Activated CD8-positive, alpha-beta T cell treated with anti-CD3 and anti-CD28 coated beads, Interleukin-2, amount 10 ng/mL, durations not matched to agents 7 days and 5 days (primary cell): ENCODE measurements at regions not wholly inside any gene's neighbourhood (a gene's known extent, or its start where the extent isn't known, plus 50 kb on each side); places are given as distances from the start of the nearest gene placed in this dataset.
"Not testable (repeated sequence)": the region's sequence is repeated elsewhere in the genome, so short reads cannot be mapped to it uniquely, and the experiment has no call there.

Experiments used
- ATAC-seq: fragments of 150-1000 bp; cut with Tn5 transposase; one replicate; pipeline ENCODE4 v1.10.0; 2021; ENCODE audit warnings: moderate library complexity
- CTCF ChIA-PET: fragments of 350-600 bp; sonication (Branson Sonifier 250); formaldehyde crosslinking; loops from one replicate; lab custom pipeline; 2021; ENCODE audit warnings: antibody characterized with exemption; lab: Charles Lee
- POLR2A ChIA-PET: fragments of 350-600 bp; sonication (Branson Sonifier 250); formaldehyde crosslinking; loops from one replicate; lab custom pipeline; 2021; ENCODE audit warnings: antibody characterized with exemption; lab: Charles Lee
- DNase-seq: peaks from one replicate; pipeline ENCODE4 v3.0.0-alpha.2; 2020
- H3K27ac Mint-ChIP-seq: one replicate; pipeline ENCODE4 v1.8.0; 2021; ENCODE audit warnings: mild to moderate bottlenecking, mixed read lengths
- H3K27me3 Mint-ChIP-seq: one replicate; pipeline ENCODE4 v1.8.0; 2021; ENCODE audit warnings: low read depth, mixed read lengths
- H3K36me3 Mint-ChIP-seq: one replicate; pipeline ENCODE4 v1.8.0; 2021; ENCODE audit warnings: low read depth, mixed read lengths
- H3K4me1 Mint-ChIP-seq: one replicate; pipeline ENCODE4 v1.8.0; 2021; ENCODE audit warnings: low read depth, mixed read lengths
- H3K4me3 Mint-ChIP-seq: one replicate; pipeline ENCODE4 v1.8.0; 2021; ENCODE audit warnings: mild to moderate bottlenecking, mixed read lengths
- H3K9me3 Mint-ChIP-seq: one replicate; pipeline ENCODE4 v1.8.0; 2022; ENCODE audit warnings: mixed read lengths; ENCODE audit not compliant: insufficient read depth

DNA sequence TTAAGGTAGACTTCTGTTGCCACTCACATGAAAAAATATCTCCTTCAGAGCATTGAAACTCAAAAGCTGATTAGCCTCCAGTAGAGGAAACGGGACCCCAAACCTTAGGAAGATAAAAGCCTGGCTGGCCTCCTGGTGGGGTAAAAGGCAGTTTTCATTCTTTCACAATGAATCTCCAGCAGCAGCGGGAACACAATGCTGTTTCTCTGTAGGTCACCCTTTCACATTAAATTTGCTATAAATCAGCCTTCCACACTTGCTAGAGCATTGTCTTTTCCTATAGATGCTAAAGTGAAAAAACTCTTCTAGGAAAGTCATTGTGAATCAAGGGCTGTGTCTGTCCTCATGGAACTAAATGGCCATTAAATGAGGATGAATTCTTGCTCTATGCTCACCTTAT, 207.3 kb upstream of the MAGEB2 start:
- H3K27me3 Mint-ChIP-seq = no peaks in the 10 kb centered on the region
- H3K36me3 Mint-ChIP-seq = no peaks in the 10 kb centered on the region
- no peaks in the 10 kb centered on the region for H3K9me3 Mint-ChIP-seq
- POLR2A ChIA-PET = no interaction called here
- no peak overlapping the region for H3K27ac Mint-ChIP-seq
- no peak overlapping the region for H3K4me3 Mint-ChIP-seq
- DNase-seq = no peak
- no peaks in the 10 kb centered on the region for H3K4me1 Mint-ChIP-seq
- no peak for ATAC-seq
- CTCF ChIA-PET = no interaction called here

DNA sequence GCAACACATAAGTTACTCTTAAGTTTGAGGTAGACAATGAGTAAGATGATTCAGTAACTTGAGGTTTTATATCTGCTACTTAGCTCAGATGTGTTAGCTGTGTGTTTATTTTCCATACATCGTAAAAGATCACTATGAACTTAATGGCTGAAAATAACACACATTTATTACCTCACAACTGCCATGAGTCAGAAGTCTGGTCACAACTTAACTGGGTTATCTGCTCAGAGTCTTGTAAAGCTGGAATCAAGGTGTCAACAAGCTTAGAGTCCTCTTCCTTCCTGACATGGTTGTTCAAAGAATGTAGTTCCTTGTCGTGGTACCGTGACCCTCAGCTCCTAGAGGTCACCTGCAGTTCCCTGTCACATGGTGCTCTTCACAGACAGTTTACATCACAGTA, 204.9 kb upstream of the MAGEB2 start:
- CTCF ChIA-PET = no interaction called here
- DNase-seq = no peak
- no peak overlapping the region for H3K4me3 Mint-ChIP-seq
- no peak for ATAC-seq
- H3K36me3 Mint-ChIP-seq = no peaks in the 10 kb centered on the region
- H3K9me3 Mint-ChIP-seq = no peaks in the 10 kb centered on the region
- H3K27me3 Mint-ChIP-seq = no peaks in the 10 kb centered on the region
- H3K4me1 Mint-ChIP-seq = no peaks in the 10 kb centered on the region
- no peak overlapping the region for H3K27ac Mint-ChIP-seq
- POLR2A ChIA-PET = no interaction called here

DNA sequence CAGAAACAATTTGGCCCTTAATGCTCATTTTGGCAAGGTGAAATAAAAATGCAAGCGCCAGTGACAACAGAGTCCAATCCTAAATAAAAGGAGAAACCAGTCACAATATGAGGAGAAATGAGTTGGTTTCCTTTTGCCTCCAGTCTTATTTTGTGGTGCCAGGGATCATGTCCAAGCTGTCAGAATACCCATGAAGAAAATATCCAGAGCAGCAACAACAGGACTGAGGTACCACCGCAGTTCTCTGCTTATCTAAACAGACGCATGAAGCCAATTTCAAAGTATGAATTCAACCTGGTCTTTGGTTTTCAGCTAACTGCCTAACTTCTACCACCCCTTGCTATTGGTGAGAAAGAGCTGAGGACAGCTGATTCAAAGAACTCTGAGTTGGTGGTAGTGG, 199.9 kb upstream of the MAGEB2 start:
- H3K27ac Mint-ChIP-seq = no peak overlapping the region
- no peak overlapping the region for H3K4me3 Mint-ChIP-seq
- no peaks in the 10 kb centered on the region for H3K4me1 Mint-ChIP-seq
- H3K36me3 Mint-ChIP-seq = no peaks in the 10 kb centered on the region
- no peak for DNase-seq
- ChIA-PET CTCF (no interaction called here), POLR2A (no interaction called here)
- no peak for ATAC-seq
- no peaks in the 10 kb centered on the region for H3K27me3 Mint-ChIP-seq
- no peaks in the 10 kb centered on the region for H3K9me3 Mint-ChIP-seq

DNA sequence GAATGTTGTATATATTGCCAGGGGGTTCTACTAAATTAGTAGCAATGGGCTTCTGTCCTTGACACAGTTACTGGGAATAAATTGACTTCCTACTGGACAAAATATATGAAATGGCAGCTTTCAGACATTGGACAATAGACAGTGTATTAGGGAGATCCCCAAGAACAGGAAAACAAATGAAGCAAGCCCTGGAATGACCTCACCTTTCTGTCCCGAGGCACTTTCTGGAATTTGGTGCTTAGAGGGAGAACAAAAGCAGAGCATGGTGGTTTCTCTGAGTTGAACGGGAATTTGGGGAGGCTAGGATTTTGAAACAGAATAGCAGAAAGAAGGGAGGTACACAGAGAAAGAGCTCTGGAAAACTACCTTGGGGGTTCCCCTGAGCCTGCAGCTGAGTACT, 187.7 kb upstream of the MAGEB2 start:
- DNase-seq (no peak), ATAC-seq (no peak)
- H3K4me3 Mint-ChIP-seq = no peak overlapping the region
- ChIA-PET CTCF (no interaction called here), POLR2A (no interaction called here)
- no peaks in the 10 kb centered on the region for H3K4me1 Mint-ChIP-seq
- no peaks in the 10 kb centered on the region for H3K27me3 Mint-ChIP-seq
- H3K27ac Mint-ChIP-seq = no peak overlapping the region
- H3K9me3 Mint-ChIP-seq = no peaks in the 10 kb centered on the region
- H3K36me3 Mint-ChIP-seq = no peaks in the 10 kb centered on the region

DNA sequence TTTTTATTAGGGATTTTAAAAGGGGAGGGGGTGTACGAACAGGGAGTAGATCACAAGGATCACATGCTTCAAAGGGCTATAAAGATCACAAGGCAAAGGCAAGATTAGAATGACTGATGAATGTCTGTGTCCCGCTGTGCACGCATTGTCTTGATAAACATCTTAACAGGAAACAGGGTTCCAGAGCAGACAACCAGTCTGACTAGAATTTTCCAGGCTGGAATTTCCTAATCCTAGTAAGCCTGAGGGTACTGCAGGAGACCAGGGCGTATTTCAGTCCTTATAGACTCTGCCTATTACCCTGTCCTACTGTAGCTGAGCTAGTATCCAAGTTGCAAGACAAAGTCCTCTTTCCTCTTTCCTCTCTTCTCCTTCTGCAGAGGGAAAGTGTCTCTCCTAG, 179.0 kb upstream of the MAGEB2 start:
- H3K36me3 Mint-ChIP-seq, H3K27ac Mint-ChIP-seq, H3K27me3 Mint-ChIP-seq, POLR2A ChIA-PET, DNase-seq, H3K9me3 Mint-ChIP-seq, H3K4me1 Mint-ChIP-seq, ATAC-seq, CTCF ChIA-PET, H3K4me3 Mint-ChIP-seq: not testable (repeated sequence)

DNA sequence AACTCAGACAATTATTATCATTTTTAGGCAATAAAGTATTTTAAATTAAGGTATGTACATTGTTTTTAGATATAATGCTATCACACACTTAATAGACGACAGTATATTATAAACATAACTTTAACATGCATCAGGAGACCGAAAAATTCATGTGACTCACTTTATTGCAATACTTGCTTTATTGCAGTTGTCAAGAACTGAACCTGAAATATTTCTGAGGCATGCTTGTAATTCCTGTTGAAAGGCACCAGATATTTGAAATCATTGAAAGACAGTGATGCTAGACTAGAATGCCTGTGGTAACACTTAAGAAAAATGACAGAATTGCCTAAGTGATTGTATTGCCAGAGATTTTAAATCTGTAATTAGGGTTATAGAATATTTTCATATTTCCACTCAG, 175.6 kb upstream of the MAGEB2 start:
- no peak for ATAC-seq
- DNase-seq = no peak
- Mint-ChIP-seq H3K27me3 (no peaks in the 10 kb centered on the region), H3K27ac (no peak overlapping the region), H3K9me3 (no peaks in the 10 kb centered on the region), H3K4me3 (no peak overlapping the region), H3K4me1 (no peaks in the 10 kb centered on the region), H3K36me3 (no peaks in the 10 kb centered on the region)
- CTCF ChIA-PET = no interaction called here
- POLR2A ChIA-PET = no interaction called here

DNA sequence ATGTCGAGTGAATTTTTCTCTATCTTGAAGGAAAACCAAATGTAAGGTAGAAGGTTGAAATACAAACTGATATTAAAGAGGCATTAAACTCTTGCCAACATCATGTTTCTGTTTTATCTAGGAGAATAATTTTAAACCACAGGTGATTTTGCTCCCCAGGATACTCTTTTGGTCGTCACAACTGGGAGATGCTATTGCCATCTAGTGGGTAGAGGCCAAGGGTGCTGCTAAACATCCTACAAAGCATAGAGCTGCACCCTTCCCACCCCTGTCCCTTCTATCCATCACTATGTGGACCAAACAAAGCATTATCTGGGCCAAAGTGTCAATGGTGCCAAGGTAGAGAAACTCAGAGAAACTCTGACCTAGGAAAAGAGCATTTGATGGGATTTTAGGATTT, 154.6 kb upstream of the MAGEB2 start:
- Mint-ChIP-seq H3K4me3 (no peak overlapping the region), H3K9me3 (no peaks in the 10 kb centered on the region)
- POLR2A ChIA-PET = no interaction called here

DNA sequence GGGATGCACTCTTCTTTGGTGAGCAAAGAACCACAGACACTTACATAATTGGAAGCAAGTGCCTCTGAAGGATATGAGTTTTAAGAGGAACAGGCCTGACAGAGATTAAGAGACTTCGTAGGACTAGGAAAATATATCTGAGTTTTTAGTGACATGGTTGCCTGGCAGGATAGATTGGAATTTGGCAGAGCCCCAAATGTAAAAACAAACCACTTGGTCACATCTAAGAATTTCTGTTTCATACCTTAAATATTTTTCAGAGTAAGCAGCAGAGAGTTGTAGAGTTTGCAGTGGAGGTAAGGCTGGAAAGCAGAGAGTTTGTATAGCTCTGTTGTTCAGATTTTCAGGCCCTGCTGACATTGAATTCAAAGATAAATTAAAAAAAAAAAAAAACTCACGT, 150.1 kb upstream of the MAGEB2 start:
- Mint-ChIP-seq H3K36me3 (no peaks in the 10 kb centered on the region), H3K27ac (no peak overlapping the region), H3K27me3 (no peaks in the 10 kb centered on the region), H3K9me3 (no peaks in the 10 kb centered on the region), H3K4me1 (no peaks in the 10 kb centered on the region), H3K4me3 (no peak overlapping the region)
- CTCF ChIA-PET = no interaction called here
- no peak for ATAC-seq
- DNase-seq = no peak
- POLR2A ChIA-PET = no interaction called here

More for the DNA sequence above, 154.6 kb upstream of the MAGEB2 start:
- CTCF ChIA-PET = no interaction called here
- H3K4me1 Mint-ChIP-seq = no peaks in the 10 kb centered on the region
- H3K36me3 Mint-ChIP-seq = no peaks in the 10 kb centered on the region
- no peaks in the 10 kb centered on the region for H3K27me3 Mint-ChIP-seq
- H3K27ac Mint-ChIP-seq = no peak overlapping the region
- no peak for DNase-seq
- no peak for ATAC-seq

DNA sequence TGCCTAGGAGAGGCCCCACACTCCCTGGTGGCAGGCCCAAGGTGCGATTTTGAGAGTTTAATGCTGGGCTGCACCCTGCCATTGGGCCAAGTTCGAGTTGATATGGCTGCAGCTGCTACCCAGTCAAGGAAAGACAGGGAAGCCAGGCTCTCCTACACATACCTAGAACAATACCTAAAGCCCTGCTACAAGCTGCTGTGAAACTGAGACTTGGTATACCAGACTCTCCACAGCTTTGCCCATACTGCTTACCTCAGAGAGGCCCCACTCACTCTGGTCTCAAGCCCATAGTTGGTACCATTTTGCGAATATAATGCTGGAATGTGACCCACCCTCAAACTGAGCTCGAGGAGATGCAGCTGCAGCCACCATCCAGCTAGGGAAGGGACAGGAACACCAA, 147.7 kb upstream of the MAGEB2 start:
- no peaks in the 10 kb centered on the region for H3K9me3 Mint-ChIP-seq
- H3K36me3 Mint-ChIP-seq = no peaks in the 10 kb centered on the region
- no peak overlapping the region for H3K27ac Mint-ChIP-seq
- no peak overlapping the region for H3K4me3 Mint-ChIP-seq
- H3K4me1 Mint-ChIP-seq = no peaks in the 10 kb centered on the region
- POLR2A ChIA-PET = no interaction called here
- no peak for ATAC-seq
- DNase-seq = no peak
- no peaks in the 10 kb centered on the region for H3K27me3 Mint-ChIP-seq
- CTCF ChIA-PET = no interaction called here

DNA sequence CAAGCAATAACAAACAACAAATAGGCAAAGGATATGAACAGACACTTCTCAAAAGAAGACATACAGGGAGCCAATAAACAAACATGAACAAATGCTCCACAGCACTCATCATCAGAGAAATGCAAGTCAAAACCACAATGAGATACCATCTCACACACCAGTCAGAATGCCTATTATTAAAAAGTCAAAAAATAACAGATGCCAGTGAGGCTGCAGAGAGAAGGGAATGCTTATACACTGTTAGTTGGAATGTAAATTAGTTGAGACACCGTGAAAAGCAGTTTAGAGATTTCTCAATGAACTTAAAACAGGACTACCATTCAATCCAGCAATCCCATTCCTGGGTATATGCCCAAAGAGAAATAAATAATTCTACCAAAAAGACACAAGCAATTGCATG, 129.8 kb upstream of the MAGEB2 start:
- H3K36me3 Mint-ChIP-seq = no peaks in the 10 kb centered on the region
- no peak for DNase-seq
- ChIA-PET POLR2A (no interaction called here), CTCF (no interaction called here)
- H3K4me1 Mint-ChIP-seq = no peaks in the 10 kb centered on the region
- H3K27ac Mint-ChIP-seq = no peak overlapping the region
- no peak overlapping the region for H3K4me3 Mint-ChIP-seq
- H3K9me3 Mint-ChIP-seq = no peaks in the 10 kb centered on the region
- no peaks in the 10 kb centered on the region for H3K27me3 Mint-ChIP-seq
- no peak for ATAC-seq

DNA sequence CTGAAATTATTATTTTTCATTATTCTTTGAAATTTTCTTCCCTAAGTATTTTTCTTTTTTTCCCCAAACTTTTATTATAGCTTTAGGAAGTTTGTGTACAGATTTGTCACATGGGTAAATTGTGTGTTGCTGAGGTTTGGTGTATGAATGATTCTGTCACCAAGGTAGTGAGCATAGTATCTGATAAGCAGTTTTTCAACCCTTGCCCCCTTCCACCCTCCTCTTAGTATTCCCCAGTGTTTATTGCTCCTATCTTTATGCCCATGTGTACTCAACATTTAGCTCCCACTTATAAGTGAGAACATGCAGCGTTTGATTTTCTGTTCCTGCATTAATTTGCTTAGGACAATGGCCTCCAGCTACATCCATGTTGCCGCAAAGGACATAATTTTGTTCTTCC, 103.9 kb upstream of the MAGEB2 start:
- Mint-ChIP-seq H3K4me1 (no peaks in the 10 kb centered on the region), H3K36me3 (no peaks in the 10 kb centered on the region), H3K9me3 (no peaks in the 10 kb centered on the region), H3K27ac (no peak overlapping the region), H3K27me3 (no peaks in the 10 kb centered on the region), H3K4me3 (no peak overlapping the region)
- ChIA-PET CTCF (no interaction called here), POLR2A (no interaction called here)
- ATAC-seq (no peak), DNase-seq (no peak)

DNA sequence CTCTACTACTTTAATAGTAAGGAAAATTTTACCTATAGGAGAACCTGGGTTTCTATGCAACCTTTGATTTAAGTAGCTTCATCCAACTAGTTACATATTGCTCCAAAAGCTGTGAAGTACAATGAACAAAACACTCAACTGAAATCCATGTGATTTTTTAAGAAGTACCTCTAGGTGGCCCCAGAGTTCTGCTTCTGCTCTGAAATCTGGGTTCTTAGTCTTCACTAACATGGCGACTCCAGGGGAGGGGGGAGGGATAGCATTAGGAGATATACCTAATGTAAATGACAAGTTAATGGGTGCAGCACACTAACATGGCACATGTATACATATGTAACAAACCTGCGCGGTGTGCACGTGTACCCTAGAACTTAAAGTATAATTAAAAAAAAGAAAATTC, 73.4 kb upstream of the MAGEB2 start:
- H3K4me3 Mint-ChIP-seq = no peak overlapping the region
- no peaks in the 10 kb centered on the region for H3K27me3 Mint-ChIP-seq
- POLR2A ChIA-PET = no interaction called here
- ATAC-seq (no peak), DNase-seq (peak; percentile 16)
- CTCF ChIA-PET = no interaction called here
- H3K9me3 Mint-ChIP-seq = no peaks in the 10 kb centered on the region
- H3K27ac Mint-ChIP-seq = no peak overlapping the region
- H3K4me1 Mint-ChIP-seq = no peaks in the 10 kb centered on the region
- H3K36me3 Mint-ChIP-seq = no peaks in the 10 kb centered on the region

DNA sequence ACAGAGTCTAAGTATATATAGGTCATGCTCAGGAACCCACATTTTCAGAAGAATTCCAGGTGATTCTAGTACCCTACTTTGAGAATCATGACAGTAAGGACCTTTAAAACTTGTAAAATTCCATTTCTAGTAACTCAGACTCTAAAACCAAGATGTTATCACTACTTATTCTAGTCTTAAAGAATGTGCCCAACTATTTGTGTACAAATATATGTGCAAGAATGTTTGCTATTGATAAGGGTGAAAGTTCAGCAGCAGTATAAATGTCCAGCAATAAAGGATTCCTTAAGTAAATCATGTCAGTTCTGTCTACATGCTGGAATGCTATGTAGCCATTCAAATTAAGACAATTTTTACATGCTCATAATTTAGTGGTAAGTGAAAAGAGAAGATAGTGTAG, 71.1 kb upstream of the MAGEB2 start:
- no peak for DNase-seq
- Mint-ChIP-seq H3K27me3 (no peaks in the 10 kb centered on the region), H3K9me3 (no peaks in the 10 kb centered on the region), H3K4me3 (no peak overlapping the region), H3K27ac (no peak overlapping the region), H3K4me1 (no peaks in the 10 kb centered on the region), H3K36me3 (no peaks in the 10 kb centered on the region)
- no peak for ATAC-seq
- CTCF ChIA-PET = no interaction called here
- POLR2A ChIA-PET = no interaction called here
